ENCODE measurements at regions not wholly inside any gene's neighbourhood (a gene's known extent, or its start where the extent isn't known, plus 50 kb on each side); places are given as distances from the start of the nearest gene placed in this dataset.

DNA sequence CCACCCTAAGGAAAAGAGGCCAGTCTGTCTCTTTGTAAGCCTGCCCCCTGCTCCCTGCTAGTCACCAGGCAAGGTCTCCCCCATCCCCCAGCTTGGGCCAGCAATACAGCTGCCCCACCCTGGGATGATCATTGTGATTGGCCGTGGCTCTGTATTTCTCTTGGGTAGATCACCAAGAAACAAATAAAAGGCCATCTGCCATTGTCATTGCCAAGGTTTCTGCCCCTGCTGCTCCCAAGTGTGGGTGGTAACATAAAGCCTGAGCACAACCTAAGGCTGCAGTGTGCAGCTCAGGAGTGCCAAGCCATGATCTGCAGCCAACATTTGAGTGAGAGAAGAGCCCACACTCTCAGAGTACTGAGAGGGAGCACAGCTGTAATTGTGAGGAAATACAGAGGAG, 241.0 kb upstream of the POF1B start:
- TF ChIP-seq CTCF (IDR thresholded peaks at IDR 0.05) (no peak), POLR2A (IDR thresholded peaks at IDR 0.05) (no peak)

Data from uterus (tissue), 2 donors.